Activated CD4-positive, alpha-beta T cell treated with anti-CD3 and anti-CD28 coated beads, Interleukin-2, amount 50 U/mL, for 16 hours (primary cell): ENCODE measurements at regions not wholly inside any gene's neighbourhood (a gene's known extent, or its start where the extent isn't known, plus 50 kb on each side); places are given as distances from the start of the nearest gene placed in this dataset.

Experiments
- DNase-seq: peaks from one replicate; pipeline ENCODE4 v3.0.0-alpha.2; 2020

DNA sequence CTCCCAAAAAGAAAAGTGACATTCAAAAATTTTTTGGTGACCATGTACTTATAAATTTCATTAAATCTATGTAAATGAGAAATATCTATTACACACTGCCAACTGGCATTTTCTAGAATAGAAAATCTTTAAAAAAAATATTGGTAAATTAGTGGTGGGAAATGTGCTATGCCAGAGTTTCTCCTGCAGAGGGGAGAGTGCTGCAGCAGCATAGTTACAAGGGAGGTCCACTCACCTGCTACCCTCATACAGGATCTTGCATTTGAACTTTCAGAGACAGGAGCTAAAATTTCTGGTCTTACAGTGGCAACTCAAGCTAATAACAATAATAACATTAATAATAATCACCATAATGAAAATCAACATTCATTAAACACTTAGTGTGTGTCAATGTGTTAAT, 459.6 kb downstream of the NSUN3 start:
- no peak for DNase-seq

DNA sequence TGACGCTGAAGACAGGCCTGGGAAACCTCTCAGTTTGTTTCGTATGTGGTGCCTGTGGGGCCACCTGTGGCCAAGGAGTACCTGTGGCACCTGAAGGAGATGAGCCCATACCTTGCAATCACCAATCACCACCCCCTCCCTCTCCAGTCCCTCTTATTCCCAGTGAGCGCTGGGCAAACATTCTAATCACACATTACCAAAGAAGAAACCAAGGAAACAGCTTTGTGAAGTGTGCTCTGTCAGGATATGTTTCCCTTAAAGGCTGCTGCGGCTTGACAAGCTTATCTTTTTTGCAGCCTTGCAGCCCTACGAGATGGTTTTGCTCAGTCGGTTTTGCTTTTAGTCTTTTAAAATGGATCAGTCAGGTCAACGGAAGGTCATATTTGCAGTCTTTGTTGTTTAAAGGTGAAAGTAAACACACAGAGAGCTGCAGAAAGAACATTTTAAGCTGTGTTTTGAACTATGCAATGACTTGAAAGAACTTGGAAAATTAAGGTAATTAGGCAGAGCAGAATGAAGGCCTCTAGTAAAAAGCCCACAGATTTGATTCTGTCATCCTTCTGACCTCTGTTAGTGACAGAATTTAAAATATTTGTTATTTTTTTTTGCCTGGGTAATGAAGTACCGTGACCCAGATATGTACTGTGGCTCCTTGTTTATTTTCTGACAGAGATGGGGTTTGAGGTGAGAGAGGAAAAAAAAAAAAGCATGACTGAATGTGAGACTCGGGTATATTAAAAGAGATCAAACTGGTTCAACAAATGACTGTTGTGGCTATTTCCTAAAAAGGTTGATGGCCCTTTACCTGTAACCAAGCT, 461.4 kb downstream of the NSUN3 start:
- no peak for DNase-seq

GRCh38 chr3:94525043-94525442, 462.2 kb downstream of the NSUN3 start:
- DNase-seq = no peak

DNA sequence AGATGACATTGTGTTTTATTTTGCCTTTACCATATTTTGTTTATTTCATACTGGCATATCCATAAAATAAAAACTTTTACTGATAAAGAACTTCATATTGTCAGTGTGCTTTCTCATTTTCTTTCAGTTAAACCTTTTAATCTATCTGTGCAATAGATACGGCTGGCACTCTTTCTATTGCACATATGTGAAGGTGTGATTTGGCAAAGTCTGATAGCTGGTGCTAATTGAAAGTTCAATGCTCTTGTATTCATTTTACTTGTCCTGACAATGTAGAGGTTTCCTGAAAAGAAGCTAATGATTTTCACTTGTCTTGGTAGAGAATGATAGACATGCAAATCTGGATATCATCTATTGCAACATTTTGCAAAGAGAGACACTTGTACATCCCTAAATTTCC, 467.0 kb downstream of the NSUN3 start:
- DNase-seq = no peak

- no peak for DNase-seq
These were observed 470.1 kb downstream of the NSUN3 start for GRCh38 chr3:94532951-94533350.

- no peak for DNase-seq
These were observed 477.1 kb downstream of the NSUN3 start for GRCh38 chr3:94539937-94540336.

- no peak for DNase-seq
These were observed 480.3 kb downstream of the NSUN3 start for GRCh38 chr3:94543161-94543560.

DNA sequence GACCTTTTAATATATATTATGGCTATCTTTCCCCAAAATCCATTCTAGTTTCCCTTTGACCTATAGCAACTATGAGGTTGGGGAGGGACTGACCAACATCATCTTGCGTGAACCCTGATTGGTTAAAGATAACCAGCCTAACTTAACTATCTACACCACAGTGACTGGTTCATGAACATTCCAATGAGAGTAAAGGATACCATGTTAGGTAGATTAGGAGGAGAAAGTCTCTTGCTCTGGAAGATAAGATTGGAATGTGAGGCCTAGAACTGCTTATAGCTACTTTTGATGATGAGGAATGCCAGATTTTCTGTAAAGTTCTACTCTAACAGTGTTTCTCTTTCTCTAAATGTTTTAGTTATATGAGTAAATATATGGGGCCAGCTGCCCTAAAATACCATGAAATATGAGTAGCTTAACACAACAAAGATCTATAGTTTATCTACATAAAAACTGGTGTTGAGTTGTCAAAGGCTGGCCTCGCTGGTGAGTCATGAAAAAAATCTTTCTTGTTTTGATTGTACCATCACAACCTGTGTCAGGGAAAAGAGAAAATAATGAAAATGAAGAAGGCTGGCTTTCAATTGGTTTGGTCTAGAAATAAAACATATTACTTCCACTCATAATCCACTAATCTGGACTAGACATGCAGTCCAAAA, 481.4 kb downstream of the NSUN3 start:
- DNase-seq = no peak

GRCh38 chr3:94548581-94549316, 485.9 kb downstream of the NSUN3 start:
- no peak for DNase-seq

DNA sequence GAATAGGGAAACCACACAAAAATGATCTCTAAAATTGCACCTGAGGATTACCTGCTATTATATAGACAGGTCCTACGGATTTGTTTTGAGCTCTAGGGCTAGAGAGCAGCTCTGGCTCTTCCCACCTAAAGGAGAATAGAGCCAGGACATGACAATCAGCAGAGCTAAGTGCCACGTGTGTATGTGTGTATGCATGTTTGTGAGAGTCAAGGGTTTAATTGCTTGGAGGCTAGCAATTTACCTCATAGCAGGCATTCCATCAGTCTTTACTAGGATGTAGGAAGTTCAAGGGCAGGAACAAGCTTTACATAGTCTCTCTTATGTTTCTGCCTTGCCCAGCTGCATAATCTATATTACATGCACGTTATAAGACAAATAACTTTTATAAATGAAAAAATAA, 498.2 kb downstream of the NSUN3 start:
- DNase-seq = no peak

GRCh38 chr3:94564247-94564646, 501.4 kb downstream of the NSUN3 start:
- DNase-seq = no peak

GRCh38 chr3:94568041-94568440, 505.2 kb downstream of the NSUN3 start:
- DNase-seq = no peak

DNA sequence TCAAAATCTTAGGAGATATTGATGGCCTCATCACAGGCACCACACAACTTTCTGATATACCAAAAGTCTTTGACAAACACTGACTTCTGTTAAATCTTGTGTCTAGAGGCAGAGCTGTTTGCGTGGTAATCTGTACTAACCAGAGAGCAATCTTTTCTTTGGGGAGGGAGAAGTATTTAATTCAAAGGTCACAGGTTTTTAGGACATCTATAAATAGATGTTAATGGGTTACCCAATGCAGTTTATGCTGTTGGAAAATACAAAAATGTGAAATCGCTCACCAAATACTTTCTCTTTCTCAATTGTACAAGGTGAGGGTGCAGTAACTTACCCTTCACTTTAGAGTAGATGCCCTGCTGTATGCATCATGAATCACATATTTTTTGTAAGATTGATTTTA, 510.5 kb downstream of the NSUN3 start:
- no peak for DNase-seq

GRCh38 chr3:94587291-94587690, 524.4 kb downstream of the NSUN3 start:
- no peak for DNase-seq

DNA sequence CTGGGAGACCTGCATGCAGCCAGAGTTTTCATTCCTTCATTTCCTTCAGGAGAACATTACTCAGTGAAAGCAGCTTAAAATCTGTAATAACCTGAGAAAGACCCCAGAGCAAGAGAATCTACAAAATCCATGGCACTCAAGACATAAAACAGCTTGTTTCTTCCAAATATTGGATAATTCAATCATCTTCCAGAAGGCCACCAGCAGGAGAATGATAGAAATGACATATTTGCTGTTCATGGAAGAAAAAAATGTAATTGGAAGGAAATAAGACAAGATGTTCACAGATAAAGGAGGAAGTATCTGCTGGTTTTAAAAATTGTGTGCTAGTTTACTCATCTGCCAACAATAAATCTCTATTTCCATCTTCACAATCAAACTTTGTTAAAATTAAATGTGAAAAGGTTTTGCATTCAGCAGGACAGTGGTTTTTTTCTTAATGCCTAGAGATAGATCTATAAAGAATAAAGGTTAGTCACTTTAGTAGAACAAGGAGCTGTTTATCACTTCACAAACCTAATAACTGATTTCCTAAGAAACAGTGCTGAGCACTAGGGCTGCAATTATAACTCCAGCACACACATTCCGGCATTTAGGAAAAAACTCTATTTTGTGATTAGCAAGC, 530.8 kb downstream of the NSUN3 start:
- DNase-seq = no peak

- DNase-seq = no peak
These were observed 533.3 kb downstream of the NSUN3 start for GRCh38 chr3:94596141-94596540.

DNA sequence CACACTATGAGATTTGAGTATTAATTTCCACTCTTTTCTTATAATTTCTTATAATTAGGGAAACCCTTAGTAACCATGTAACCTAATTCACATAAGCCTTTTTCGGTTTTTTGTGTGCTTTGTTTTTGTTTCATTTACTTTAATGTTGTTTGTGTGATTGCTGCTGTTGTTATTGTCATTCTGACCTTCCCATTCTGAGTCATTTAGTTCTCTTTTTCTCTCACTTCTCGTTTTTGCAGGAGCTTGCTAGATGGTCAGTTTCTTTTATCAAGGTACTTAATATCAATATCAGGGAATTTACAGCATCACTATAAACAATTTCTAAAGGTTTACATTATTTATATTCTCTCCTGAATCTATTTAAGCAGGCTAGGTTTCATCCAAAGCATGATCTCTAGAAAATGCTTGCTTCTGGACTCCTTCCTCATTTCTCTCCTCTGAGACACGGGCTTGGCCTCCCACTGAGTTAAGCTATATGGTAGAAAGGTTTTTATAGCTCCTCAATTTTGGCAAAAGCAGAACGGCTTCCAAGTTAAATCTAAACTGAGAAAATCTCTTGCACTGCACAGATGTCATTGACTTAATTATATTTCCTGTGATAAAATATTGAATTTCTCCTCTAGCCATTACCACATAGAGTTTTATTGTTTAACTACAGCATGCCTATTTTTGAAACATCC, 534.2 kb downstream of the NSUN3 start:
- DNase-seq = no peak

DNA sequence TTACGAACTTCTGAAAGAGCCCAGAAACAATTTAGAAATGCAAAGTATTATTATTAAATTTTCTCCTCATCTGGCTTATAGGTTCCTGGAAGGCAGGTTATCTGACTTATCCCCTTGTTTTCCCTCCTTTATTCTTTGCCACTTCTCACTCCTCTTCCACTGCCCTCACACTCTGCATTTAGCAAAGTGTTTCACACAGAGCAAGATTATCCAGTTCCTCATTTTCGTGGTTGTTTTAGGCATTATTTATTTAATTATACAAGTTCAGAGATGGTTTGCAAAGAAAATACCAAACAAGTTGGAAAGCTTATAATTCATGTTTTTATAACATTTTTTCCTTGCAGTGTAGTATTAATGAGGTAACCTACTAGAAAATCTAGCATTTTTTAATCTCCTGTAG, 544.9 kb downstream of the NSUN3 start:
- no peak for DNase-seq

DNA sequence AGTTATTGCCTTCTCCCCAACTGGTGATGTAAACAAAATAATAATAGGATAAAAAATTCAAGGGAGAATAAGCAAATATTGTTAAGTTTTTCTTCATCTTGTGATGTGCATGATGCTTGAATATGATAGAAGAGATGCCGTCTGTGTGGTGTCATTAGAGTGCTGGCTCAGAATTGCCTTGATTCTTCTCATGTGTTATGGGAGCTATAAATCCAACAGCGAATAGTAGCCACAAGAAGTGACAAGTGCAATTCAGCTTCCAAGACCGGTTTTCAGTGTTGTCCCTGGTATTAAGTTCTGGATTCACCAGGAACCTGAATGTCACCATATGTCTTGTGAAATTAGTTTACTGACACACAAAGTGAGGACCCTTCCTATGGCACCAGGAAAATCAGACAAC, 547.0 kb downstream of the NSUN3 start:
- DNase-seq = no peak

GRCh38 chr3:94611596-94611995, 548.7 kb downstream of the NSUN3 start:
- no peak for DNase-seq

- no peak for DNase-seq
These were observed 549.8 kb downstream of the NSUN3 start for GRCh38 chr3:94612631-94613030.

GRCh38 chr3:94614192-94614591, 551.3 kb downstream of the NSUN3 start:
- no peak for DNase-seq
